Activated T-cell treated with anti-CD3 and anti-CD28 coated beads for 1 hour (primary cell): ENCODE measurements at regions not wholly inside any gene's neighbourhood (a gene's known extent, or its start where the extent isn't known, plus 50 kb on each side); places are given as distances from the start of the nearest gene placed in this dataset.

Experiments used
- DNase-seq: peaks from one replicate; pipeline ENCODE4 v3.0.0-alpha.2; 2020; ENCODE audit warnings: low read depth

- DNase-seq, result no peak
These were observed 698.0 kb upstream of the POU3F2 start for GRCh38 chr6:98136333-98136732.

DNA sequence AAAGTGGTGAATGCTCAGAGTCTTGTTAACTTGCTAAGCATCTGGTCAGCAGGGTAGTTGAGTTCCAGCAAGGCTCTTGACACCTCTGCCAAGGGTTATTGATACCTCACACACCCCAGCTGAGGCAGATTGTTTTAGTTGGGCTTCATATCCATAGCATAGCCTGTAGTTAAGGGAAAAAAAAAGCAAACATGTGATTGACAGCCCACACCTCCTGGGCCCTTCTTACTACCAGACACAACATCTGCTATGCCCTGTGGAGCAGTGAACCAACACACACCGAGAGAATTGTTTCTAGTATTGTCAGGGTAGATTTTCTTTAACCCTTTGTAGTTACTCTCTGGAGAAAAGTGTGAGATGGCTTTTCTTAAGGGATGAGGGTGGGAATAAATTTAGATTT lies 697.0 kb upstream of the POU3F2 start:
- no peak for DNase-seq

DNA sequence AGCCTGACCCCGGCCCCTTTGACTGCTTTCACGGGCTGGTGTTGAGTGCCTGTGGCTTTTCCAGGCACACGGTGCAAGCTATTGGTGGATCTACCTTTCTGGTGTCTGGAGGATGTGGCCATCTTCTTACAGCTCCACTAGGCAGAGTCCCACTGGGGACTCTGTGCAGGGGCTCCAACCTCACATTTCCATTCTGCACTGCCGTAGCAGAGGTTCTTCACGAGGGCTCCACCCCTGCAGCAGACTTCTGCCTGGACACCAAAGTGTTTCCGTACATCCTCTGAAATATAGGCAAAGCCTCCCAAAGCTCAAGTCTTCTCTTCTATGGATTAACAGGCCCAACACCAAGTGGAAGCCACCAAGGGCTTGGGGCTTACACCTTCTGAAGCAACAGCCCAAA lies 691.5 kb upstream of the POU3F2 start:
- no peak for DNase-seq

DNA sequence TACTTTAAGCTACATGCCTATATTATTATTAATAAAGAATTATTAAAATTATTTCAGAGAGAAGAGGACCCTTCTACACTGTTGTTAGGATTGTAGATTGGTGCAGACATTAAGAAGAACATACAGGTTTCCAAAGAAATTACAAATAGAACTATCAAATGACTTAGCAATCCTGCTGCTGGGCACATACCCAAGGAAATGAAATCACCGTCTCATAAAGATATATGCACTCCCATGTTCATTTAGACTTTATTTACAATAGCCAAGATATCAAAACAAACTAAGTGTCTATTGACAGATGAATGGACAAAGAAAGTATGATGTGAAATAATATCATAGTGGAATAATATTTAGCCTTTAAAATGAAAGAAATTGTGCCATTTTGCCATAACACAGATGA lies 687.7 kb upstream of the POU3F2 start:
- DNase-seq, result no peak

GRCh38 chr6:98156580-98156979 lies 677.8 kb upstream of the POU3F2 start:
- DNase-seq, result no peak

DNA sequence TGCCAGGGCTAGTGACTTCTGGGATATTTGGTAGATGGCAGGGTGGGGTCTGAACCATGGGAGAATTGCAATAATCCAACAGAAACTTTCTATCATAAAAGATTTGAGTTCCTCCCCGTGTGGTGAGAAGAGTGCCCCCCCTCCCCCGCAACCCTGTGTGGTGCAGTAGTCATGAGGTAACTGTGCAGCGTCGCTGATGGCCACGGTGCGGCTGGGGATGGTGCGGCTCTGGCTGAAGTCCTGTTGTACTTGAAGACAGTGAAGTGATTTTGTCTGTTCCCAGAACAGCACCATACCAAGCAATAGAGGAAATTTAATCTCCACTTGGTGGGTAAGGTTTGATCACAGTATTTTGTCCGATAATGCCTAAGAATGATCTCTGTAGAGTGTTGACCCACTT lies 654.8 kb upstream of the POU3F2 start:
- no peak for DNase-seq

DNA sequence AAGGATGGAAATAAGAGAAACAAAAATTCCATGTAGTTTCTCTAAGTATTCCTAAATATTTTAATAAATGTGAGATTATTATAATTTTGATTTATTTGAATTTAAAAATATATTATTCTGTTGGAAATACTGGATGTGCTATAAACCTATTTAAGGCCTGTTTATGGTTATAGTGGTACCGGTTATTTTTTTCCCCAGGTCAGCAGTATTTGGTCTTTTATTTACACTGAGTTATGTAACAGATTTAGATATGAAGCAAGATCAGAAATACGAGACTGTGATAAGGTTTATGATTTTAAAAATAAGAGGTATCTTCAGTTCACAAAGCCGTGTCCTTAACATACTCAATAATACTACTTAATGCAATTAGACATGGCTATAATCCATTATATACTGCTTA lies 634.3 kb upstream of the POU3F2 start:
- no peak for DNase-seq

DNA sequence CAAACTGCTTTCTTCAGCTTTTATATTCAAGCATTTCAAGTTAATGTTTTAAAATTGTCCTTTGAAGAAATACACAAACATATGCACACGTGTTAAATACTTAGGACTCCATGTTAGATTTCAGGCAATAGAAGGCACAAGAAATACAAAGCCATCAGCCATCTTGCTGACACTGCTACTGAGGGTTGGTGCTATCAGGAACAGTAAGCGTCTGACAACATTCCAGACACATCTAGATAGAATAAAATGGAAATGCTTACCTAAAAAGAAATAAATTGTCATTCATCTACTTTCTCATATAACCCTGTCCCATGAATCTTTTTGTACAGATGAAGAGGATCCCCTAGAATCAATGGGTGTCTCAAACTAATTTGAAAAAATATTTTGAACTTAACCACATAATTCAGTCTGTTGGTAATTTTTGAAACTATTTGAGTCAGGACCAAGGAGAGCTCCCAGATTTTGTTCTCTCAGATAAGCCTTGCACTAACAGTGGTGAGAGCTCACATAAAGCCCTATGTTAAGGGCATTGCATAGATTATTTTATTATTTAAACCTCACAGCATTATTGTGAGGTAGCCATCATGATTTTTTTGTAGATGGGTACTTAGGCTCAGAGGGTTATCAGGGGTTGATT lies 631.1 kb upstream of the POU3F2 start:
- DNase-seq, result no peak

GRCh38 chr6:98212468-98212867 lies 621.9 kb upstream of the POU3F2 start:
- DNase-seq, result no peak

- no peak for DNase-seq
These were observed 618.8 kb upstream of the POU3F2 start for GRCh38 chr6:98215531-98215930.

DNA sequence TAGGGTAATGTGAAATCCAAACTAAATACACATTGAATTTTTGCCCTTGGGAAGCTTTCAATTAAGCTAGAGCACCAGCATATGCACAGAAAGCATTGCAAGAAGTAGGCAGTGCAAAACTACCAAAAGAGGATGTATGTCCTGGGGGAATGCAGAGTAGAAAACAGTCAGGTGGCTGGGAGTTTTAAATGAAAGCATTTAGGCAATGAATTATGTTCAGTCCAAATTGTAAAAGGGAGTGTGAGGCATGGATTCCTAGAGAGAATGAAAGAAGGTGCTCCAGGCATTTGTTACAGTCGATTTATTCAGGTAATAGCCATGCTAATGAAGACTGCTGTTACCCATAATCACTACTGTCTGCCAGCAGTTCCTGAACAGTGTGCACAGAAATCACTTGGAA lies 604.1 kb upstream of the POU3F2 start:
- DNase-seq, result no peak

GRCh38 chr6:98239057-98239456 lies 595.3 kb upstream of the POU3F2 start:
- no peak for DNase-seq

DNA sequence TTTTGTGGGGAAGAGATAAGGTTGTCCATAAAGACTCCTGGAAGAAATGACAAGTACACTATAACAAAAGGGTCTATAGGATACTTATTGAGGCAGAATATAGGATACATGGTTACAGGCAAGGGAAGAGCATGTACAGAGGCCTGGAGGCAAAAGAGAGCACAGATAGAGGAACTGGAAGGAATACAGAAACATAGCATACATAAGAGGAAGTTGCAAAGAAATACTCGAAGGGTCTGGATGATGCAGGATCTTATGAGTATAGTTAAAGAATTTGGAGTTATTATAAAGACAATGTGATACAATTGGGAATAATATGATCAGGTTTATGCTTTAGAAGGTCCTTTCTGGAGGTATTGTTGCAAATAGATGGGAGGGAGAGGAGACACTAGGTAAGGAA lies 592.7 kb upstream of the POU3F2 start:
- DNase-seq, result no peak

GRCh38 chr6:98254624-98255023 lies 579.8 kb upstream of the POU3F2 start:
- no peak for DNase-seq

DNA sequence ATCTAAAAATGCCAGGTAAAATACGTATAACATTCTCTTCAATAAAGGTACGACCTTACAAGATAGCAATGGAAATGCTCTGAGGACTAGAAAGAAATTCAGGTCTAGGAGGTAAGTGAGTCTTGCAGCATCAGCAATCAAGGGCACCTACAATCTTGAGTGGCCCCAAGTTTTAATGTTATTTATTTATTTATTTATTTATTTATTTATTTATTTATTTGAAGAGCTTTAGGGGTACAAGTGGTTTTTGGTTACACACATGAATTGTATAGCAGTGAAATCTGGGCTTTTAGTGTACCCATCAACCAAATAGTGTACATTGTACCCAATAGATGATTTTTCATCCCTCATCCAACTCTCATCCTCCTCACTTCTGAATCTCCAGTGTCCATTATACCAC lies 574.0 kb upstream of the POU3F2 start:
- DNase-seq, result no peak

- DNase-seq, result no peak
These were observed 562.3 kb upstream of the POU3F2 start for GRCh38 chr6:98272060-98272459.

- no peak for DNase-seq
These were observed 559.7 kb upstream of the POU3F2 start for GRCh38 chr6:98274691-98275090.

- no peak for DNase-seq
These were observed 553.9 kb upstream of the POU3F2 start for GRCh38 chr6:98280492-98280891.

DNA sequence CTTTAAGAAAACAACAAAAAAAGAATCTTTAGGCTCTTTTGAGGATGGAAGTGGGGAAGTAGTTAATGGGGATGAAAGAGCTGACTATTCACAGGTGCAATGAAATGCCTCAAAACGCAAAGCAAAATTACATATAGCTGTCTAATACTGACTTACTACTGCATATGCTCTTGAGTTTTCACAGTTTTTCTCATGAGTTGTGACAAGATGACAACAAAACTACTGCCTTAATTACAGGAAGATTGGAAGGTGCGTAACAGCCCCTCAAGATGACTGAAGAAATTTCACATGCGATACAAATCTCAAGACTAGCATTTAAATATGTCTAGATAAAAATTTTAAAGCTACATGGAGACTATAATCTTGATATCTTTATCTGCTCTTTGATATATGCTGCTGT lies 547.8 kb upstream of the POU3F2 start:
- DNase-seq, result no peak

DNA sequence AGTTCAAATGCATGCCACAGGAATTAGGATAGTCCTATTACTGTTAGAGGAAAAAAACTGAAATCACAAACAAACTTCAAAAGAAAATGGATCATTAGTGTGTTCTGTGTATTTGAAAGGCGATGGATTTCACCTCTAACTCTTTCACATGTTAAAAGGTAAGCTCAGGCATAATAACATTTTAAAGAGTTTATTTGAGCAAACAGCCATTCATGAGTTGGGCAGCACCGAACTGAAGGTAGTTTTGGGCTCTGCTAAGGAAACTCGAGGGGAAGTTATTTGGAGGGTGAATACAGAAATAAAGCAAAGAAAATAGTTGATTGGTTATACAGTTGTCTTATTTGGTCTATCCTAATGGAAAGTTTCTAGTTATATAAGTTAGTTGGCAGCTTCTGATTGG lies 546.5 kb upstream of the POU3F2 start:
- DNase-seq, result no peak

DNA sequence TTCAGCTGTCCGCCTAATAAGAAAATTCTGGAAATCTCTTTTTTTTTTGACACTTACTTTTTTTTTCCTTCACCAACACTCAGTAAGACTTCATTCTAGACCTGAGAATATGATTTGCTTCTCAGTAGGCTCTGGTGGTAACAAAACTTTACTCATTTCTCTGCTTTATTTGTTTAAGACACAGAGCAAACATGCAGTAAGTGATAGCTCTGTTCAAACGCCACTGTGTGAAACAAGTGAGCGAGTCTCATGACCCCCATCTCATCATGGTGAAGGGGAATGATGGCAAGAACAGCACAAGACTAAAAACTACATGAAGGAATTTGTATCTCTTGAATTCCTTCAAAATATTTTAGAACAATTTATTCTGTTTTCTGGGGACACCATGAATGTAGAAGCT lies 541.6 kb upstream of the POU3F2 start:
- no peak for DNase-seq

DNA sequence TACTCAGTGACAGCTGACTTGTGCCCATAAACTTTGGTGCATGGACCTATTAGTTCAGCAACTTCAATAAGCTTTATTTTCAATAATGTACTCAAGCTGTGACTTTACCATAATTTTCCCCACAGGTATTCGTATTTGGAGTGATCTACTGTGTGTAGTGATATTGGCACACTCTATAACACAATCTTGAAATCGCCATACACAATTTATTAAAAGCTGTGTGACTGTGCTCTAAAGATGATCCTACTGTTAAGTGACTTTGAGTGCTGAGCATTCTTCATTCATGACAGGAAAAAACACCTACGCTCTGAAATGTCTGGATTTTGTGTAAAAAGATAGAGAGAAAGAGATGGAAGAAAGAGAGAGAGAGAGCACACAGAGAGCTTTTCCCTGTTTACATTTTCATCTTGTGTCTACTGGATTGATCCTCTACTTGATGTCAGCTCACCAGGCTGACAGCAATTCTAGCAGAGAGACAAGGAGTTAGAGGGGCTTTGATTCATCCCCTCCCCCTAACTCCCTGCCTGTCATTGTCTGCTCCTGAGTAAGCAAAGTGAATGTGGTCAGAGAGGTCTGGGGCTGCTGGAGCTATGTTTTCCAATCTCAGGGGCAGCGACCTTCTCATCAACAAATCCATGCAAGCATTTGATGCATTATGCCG lies 538.7 kb upstream of the POU3F2 start:
- no peak for DNase-seq

- no peak for DNase-seq
These were observed 525.8 kb upstream of the POU3F2 start for GRCh38 chr6:98308564-98308963.

GRCh38 chr6:98310443-98310842 lies 523.9 kb upstream of the POU3F2 start:
- no peak for DNase-seq
